ENCODE measurements at regions not wholly inside any gene's neighbourhood (a gene's known extent, or its start where the extent isn't known, plus 50 kb on each side); places are given as distances from the start of the nearest gene placed in this dataset.

- ChIA-PET CTCF (ENCODE audit: unreplicated experiment) (no interaction called here), POLR2A (no interaction called here)
- Histone ChIP-seq H3K9me2 (ENCODE audit: insufficient read depth, low read length) (no peaks in the 10 kb centered on the region), H3K4me3 (ENCODE audit: low read depth, low read length, poor library complexity, severe bottlenecking) (no peak overlapping the region), H3K4me2 (ENCODE audit: low read length) (no peak overlapping the region), H3K36me3 (ENCODE audit: insufficient read depth, low read length) (no peaks in the 10 kb centered on the region), H3K4me1 (ENCODE audit: insufficient read depth, low read length, poor library complexity, severe bottlenecking) (no peaks in the 10 kb centered on the region), H3K27ac (ENCODE audit: low read depth, low read length, poor library complexity, severe bottlenecking) (no peak overlapping the region), H4K20me1 (ENCODE audit: insufficient read depth, low read length) (no peaks in the 10 kb centered on the region), H3K79me2 (ENCODE audit: insufficient read depth, low read depth, low read length) (no peaks in the 10 kb centered on the region), H2AFZ (ENCODE audit: low read length) (no peak overlapping the region), H3K9me3 (ENCODE audit: low read length) (no peaks in the 10 kb centered on the region)
- intact Hi-C loops (cut with micrococcal nuclease; ENCODE audit: unreplicated experiment), result no loop called here
- no TSS peak for BruUV-seq (replicated peaks)
- DNase-seq (ENCODE audit: low spot score), result no peak
- TF ChIP-seq CTCF (conservative IDR thresholded peaks at IDR 0.05; ENCODE audit: low read length) (no peak), EZH2phosphoT487 (IDR thresholded peaks at IDR 0.05; ENCODE audit: borderline replicate concordance, low read depth, low read length) (no peak)
Observed at GRCh38 chr1:212531796-212532195, 76.8 kb upstream of the ATF3 start.

GRCh38 chr1:212532469-212533147 lies 76.0 kb upstream of the ATF3 start:
- TF ChIP-seq EZH2phosphoT487 (IDR thresholded peaks at IDR 0.05; ENCODE audit: borderline replicate concordance, low read depth, low read length) (no peak), CTCF (conservative IDR thresholded peaks at IDR 0.05; ENCODE audit: low read length) (no peak)
- POLR2A ChIA-PET, result interaction anchor here (1.3 kb wide), 1 partner anchor 55 kb away, joined by 3 read pairs; no protein-coding TSS in a partner anchor
- no peaks in the 10 kb centered on the region for H3K36me3 ChIP-seq (ENCODE audit: insufficient read depth, low read length)

GRCh38 chr1:212533148-212533517 lies 75.4 kb upstream of the ATF3 start:
- DNase-seq (ENCODE audit: low spot score), result no peak
- ChIA-PET CTCF (ENCODE audit: unreplicated experiment) (no interaction called here), POLR2A (interaction anchor here (1.3 kb wide), 1 partner anchor 55 kb away, joined by 3 read pairs; no protein-coding TSS in a partner anchor)
- intact Hi-C loops (cut with micrococcal nuclease; ENCODE audit: unreplicated experiment), result no loop called here
- BruUV-seq (replicated peaks), result no TSS peak
- H4K20me1 ChIP-seq (ENCODE audit: insufficient read depth, low read length), result no peaks in the 10 kb centered on the region
- H3K4me1 ChIP-seq (ENCODE audit: insufficient read depth, low read length, poor library complexity, severe bottlenecking), result no peaks in the 10 kb centered on the region
- H3K27ac ChIP-seq (ENCODE audit: low read depth, low read length, poor library complexity, severe bottlenecking), result no peak overlapping the region
- no peak overlapping the region for H3K4me2 ChIP-seq (ENCODE audit: low read length)
- H3K9me2 ChIP-seq (ENCODE audit: insufficient read depth, low read length), result no peaks in the 10 kb centered on the region
- H3K4me3 ChIP-seq (ENCODE audit: low read depth, low read length, poor library complexity, severe bottlenecking), result no peak overlapping the region
- no peaks in the 10 kb centered on the region for H3K79me2 ChIP-seq (ENCODE audit: insufficient read depth, low read depth, low read length)
- H3K9me3 ChIP-seq (ENCODE audit: low read length), result no peaks in the 10 kb centered on the region
- H2AFZ ChIP-seq (ENCODE audit: low read length), result no peak overlapping the region
- H3K36me3 ChIP-seq (ENCODE audit: insufficient read depth, low read length), result no peaks in the 10 kb centered on the region
- TF ChIP-seq CTCF (conservative IDR thresholded peaks at IDR 0.05; ENCODE audit: low read length) (no peak), EZH2phosphoT487 (IDR thresholded peaks at IDR 0.05; ENCODE audit: borderline replicate concordance, low read depth, low read length) (no peak)

More at GRCh38 chr1:212532469-212533147, 76.0 kb upstream of the ATF3 start:
- no peaks in the 10 kb centered on the region for H3K9me3 ChIP-seq (ENCODE audit: low read length)
- intact Hi-C loops (cut with micrococcal nuclease; ENCODE audit: unreplicated experiment), result no loop called here
- H4K20me1 ChIP-seq (ENCODE audit: insufficient read depth, low read length), result no peaks in the 10 kb centered on the region
- DNase-seq (ENCODE audit: low spot score), result no peak
- H3K79me2 ChIP-seq (ENCODE audit: insufficient read depth, low read depth, low read length), result no peaks in the 10 kb centered on the region
- no peaks in the 10 kb centered on the region for H3K4me1 ChIP-seq (ENCODE audit: insufficient read depth, low read length, poor library complexity, severe bottlenecking)
- H3K4me3 ChIP-seq (ENCODE audit: low read depth, low read length, poor library complexity, severe bottlenecking), result no peak overlapping the region
- no peaks in the 10 kb centered on the region for H3K9me2 ChIP-seq (ENCODE audit: insufficient read depth, low read length)
- no TSS peak for BruUV-seq (replicated peaks)
- CTCF ChIA-PET (ENCODE audit: unreplicated experiment), result no interaction called here
- H2AFZ ChIP-seq (ENCODE audit: low read length), result no peak overlapping the region
- H3K4me2 ChIP-seq (ENCODE audit: low read length), result no peak overlapping the region
- no peak overlapping the region for H3K27ac ChIP-seq (ENCODE audit: low read depth, low read length, poor library complexity, severe bottlenecking)

All from OCI-LY7 (cell line).